ENCODE measurements at regions not wholly inside any gene's neighbourhood (a gene's known extent, or its start where the extent isn't known, plus 50 kb on each side); places are given as distances from the start of the nearest gene placed in this dataset.

DNA sequence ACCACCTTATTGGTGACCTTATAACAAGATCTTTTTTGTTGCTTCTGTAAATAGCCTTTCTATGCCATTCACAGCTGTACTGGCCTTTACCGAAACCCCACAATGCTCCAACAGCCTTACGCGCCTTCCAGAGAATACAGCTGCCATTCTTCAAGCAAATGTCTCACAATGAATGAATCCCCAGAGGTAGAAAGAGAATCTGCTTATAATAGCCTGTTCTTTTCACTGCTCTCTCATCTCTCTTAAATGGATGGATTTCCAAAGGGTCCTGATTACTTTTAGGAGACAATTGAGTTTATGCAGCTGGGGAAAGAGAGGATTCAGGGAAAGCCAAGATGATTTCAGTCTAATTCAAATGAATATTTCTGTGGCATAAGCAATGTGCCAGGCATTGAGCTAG is 183.1 kb upstream of the PDE1C start:
- Histone ChIP-seq H3K27me3 (ENCODE audit: insufficient read depth, low read depth, low read length) (no peaks in the 10 kb centered on the region), H2AFZ (ENCODE audit: low read depth, low read length) (peak overlapping the region; percentile 52), H3K9ac (ENCODE audit: low read length) (peak overlapping the region; percentile 40), H3K36me3 (ENCODE audit: insufficient read depth, low read length) (no peaks in the 10 kb centered on the region), H3K27ac (ENCODE audit: low read length) (peak overlapping the region; percentile 81), H3F3A (ENCODE audit: insufficient read depth, low read length, poor library complexity, severe bottlenecking) (no peaks in the 10 kb centered on the region), H3K4me2 (ENCODE audit: low read length) (no peak overlapping the region), H3K9me3 (ENCODE audit: low read length) (no peaks in the 10 kb centered on the region), H3K9me2 (ENCODE audit: insufficient read depth, low read length) (no peaks in the 10 kb centered on the region), H3K4me3 (ENCODE audit: low read length) (peak overlapping the region; percentile 13), H3K79me2 (replicated peaks; ENCODE audit: insufficient read depth, low read length) (no peaks in the 10 kb centered on the region), H4K20me1 (ENCODE audit: insufficient read depth) (no peaks in the 10 kb centered on the region)
- peak; percentile 32 for TF ChIP-seq EP300 (conservative IDR thresholded peaks at IDR 0.05; ENCODE audit: poor library complexity, severe bottlenecking)
- TF ChIP-seq EZH2 (IDR thresholded peaks at IDR 0.05; ENCODE audit: borderline replicate concordance, insufficient read depth, low read length, poor library complexity, severe bottlenecking): no peak
- TF ChIP-seq SMC3 (conservative IDR thresholded peaks at IDR 0.05; ENCODE audit: poor library complexity): no peak
- no peak for TF ChIP-seq TAF1 (IDR thresholded peaks at IDR 0.05; ENCODE audit: low read depth)
- TF ChIP-seq RAD21 (conservative IDR thresholded peaks at IDR 0.05): peak; percentile 13
- TF ChIP-seq, protein P1, sequence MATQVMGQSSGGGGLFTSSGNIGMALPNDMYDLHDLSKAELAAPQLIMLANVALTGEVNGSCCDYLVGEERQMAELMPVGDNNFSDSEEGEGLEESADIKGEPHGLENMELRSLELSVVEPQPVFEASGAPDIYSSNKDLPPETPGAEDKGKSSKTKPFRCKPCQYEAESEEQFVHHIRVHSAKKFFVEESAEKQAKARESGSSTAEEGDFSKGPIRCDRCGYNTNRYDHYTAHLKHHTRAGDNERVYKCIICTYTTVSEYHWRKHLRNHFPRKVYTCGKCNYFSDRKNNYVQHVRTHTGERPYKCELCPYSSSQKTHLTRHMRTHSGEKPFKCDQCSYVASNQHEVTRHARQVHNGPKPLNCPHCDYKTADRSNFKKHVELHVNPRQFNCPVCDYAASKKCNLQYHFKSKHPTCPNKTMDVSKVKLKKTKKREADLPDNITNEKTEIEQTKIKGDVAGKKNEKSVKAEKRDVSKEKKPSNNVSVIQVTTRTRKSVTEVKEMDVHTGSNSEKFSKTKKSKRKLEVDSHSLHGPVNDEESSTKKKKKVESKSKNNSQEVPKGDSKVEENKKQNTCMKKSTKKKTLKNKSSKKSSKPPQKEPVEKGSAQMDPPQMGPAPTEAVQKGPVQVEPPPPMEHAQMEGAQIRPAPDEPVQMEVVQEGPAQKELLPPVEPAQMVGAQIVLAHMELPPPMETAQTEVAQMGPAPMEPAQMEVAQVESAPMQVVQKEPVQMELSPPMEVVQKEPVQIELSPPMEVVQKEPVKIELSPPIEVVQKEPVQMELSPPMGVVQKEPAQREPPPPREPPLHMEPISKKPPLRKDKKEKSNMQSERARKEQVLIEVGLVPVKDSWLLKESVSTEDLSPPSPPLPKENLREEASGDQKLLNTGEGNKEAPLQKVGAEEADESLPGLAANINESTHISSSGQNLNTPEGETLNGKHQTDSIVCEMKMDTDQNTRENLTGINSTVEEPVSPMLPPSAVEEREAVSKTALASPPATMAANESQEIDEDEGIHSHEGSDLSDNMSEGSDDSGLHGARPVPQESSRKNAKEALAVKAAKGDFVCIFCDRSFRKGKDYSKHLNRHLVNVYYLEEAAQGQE (IDR thresholded peaks at IDR 0.05; ENCODE audit: borderline replicate concordance): peak; percentile 83
- peak; percentile 38 for TF ChIP-seq POLR2AphosphoS5 (IDR thresholded peaks at IDR 0.05)
- TF ChIP-seq, protein P2, sequence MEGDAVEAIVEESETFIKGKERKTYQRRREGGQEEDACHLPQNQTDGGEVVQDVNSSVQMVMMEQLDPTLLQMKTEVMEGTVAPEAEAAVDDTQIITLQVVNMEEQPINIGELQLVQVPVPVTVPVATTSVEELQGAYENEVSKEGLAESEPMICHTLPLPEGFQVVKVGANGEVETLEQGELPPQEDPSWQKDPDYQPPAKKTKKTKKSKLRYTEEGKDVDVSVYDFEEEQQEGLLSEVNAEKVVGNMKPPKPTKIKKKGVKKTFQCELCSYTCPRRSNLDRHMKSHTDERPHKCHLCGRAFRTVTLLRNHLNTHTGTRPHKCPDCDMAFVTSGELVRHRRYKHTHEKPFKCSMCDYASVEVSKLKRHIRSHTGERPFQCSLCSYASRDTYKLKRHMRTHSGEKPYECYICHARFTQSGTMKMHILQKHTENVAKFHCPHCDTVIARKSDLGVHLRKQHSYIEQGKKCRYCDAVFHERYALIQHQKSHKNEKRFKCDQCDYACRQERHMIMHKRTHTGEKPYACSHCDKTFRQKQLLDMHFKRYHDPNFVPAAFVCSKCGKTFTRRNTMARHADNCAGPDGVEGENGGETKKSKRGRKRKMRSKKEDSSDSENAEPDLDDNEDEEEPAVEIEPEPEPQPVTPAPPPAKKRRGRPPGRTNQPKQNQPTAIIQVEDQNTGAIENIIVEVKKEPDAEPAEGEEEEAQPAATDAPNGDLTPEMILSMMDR (IDR thresholded peaks at IDR 0.05; ENCODE audit: poor library complexity, severe bottlenecking): no peak
- TF ChIP-seq MXI1 (conservative IDR thresholded peaks at IDR 0.05; ENCODE audit: poor library complexity, severe bottlenecking): no peak

GRCh38 chr7:32251659-32252058 is 181.5 kb upstream of the PDE1C start:
- no peaks in the 10 kb centered on the region for H3K9me2 ChIP-seq (ENCODE audit: insufficient read depth, low read length)
- H3K4me2 ChIP-seq (ENCODE audit: low read length): no peak overlapping the region
- no peak for TF ChIP-seq POLR2AphosphoS5 (IDR thresholded peaks at IDR 0.05)
- no peak for TF ChIP-seq SMC3 (conservative IDR thresholded peaks at IDR 0.05; ENCODE audit: poor library complexity)
- H3K36me3 ChIP-seq (ENCODE audit: insufficient read depth, low read length): no peaks in the 10 kb centered on the region
- no peak overlapping the region for H2AFZ ChIP-seq (ENCODE audit: low read depth, low read length)
- no peaks in the 10 kb centered on the region for H4K20me1 ChIP-seq (ENCODE audit: insufficient read depth)
- no peaks in the 10 kb centered on the region for H3K9me3 ChIP-seq (ENCODE audit: low read length)
- H3K9ac ChIP-seq (ENCODE audit: low read length): peak overlapping the region; percentile 51
- H3K4me3 ChIP-seq (ENCODE audit: low read length): no peak overlapping the region
- peak overlapping the region; percentile 88 for H3K27ac ChIP-seq (ENCODE audit: low read length)
- no peaks in the 10 kb centered on the region for H3F3A ChIP-seq (ENCODE audit: insufficient read depth, low read length, poor library complexity, severe bottlenecking)
- H3K27me3 ChIP-seq (ENCODE audit: insufficient read depth, low read depth, low read length): no peaks in the 10 kb centered on the region
- no peaks in the 10 kb centered on the region for H3K79me2 ChIP-seq (replicated peaks; ENCODE audit: insufficient read depth, low read length)

Measured in neural cell (in vitro differentiated cells).